Endothelial cell of umbilical vein (primary cell): ENCODE measurements at regions not wholly inside any gene's neighbourhood (a gene's known extent, or its start where the extent isn't known, plus 50 kb on each side); places are given as distances from the start of the nearest gene placed in this dataset.

ENCODE experiments used
- BruUV-seq: library from RNA; stranded (reverse); fragments of 400-500 nt; replicated peaks from 2 replicates; lab custom pipeline; 2021; lab: Mats Ljungman, UMichigan
- CTCF ChIA-PET: fragments of 300-600, 350-600 bp; sonication (Branson Sonifier 250); formaldehyde crosslinking; loops from one replicate; lab custom pipeline; 2021; ENCODE audit warnings: antibody characterized with exemption, inconsistent platforms; lab: Charles Lee
- POLR2A ChIA-PET: fragments of 300-600, 350-600 bp; sonication (Branson Sonifier 250); formaldehyde crosslinking; loops from one replicate; lab custom pipeline; 2021; ENCODE audit warnings: antibody characterized with exemption, inconsistent platforms; lab: Charles Lee
- DNase-seq: peaks from one replicate; pipeline ENCODE4 v3.0.0-alpha.2; 2011; ENCODE audit warnings: low read depth, low spot score
- FAIRE-seq: peaks from 2 replicates; lab custom pipeline; 2011; peaks lifted over from hg19 to GRCh38; lab: Jason Lieb, UNC
- H2AFZ ChIP-seq: 2 replicates; pipeline ENCODE4 v1.6.0; 2012; ENCODE audit warnings: low read depth, low read length, control low read depth, inconsistent platforms
- H3K27ac ChIP-seq: 2 replicates; pipeline ENCODE4 v1.5.1; 2011; ENCODE audit warnings: low read depth, mild to moderate bottlenecking, control low read depth, low read length, moderate library complexity; ENCODE audit not compliant: insufficient read depth
- H3K27me3 ChIP-seq, 2 experiments: 2 replicates each; pipeline versions ENCODE4 v1.6.0 to v1.6.1; 2011; ENCODE audit warnings: low read length in 2 of 2, mixed read lengths in 1 of 2; ENCODE audit not compliant: control insufficient read depth in 2 of 2, insufficient read depth in 2 of 2
- H3K36me3 ChIP-seq, 2 experiments: 2 replicates in 1 of 2; 3 replicates in 1 of 2; pipeline ENCODE4 v1.5.1; 2011; ENCODE audit warnings: low read length in 2 of 2, mild to moderate bottlenecking in 1 of 2, moderate library complexity in 1 of 2; ENCODE audit not compliant: control insufficient read depth in 2 of 2, insufficient read depth in 2 of 2; ENCODE audit errors: extremely low read depth in 1 of 2
- H3K4me1 ChIP-seq: 3 replicates; pipeline ENCODE4 v1.5.1; 2011; ENCODE audit warnings: mild to moderate bottlenecking, low read length; ENCODE audit not compliant: control insufficient read depth, insufficient read depth; ENCODE audit errors: extremely low read depth
- H3K4me2 ChIP-seq: 2 replicates; pipeline ENCODE4 v1.6.1; 2011; ENCODE audit warnings: low read length, control low read depth, mixed read lengths; ENCODE audit not compliant: insufficient read depth
- H3K4me3 ChIP-seq, 3 experiments: fragments of 200-600 bp in 1 of 3; sonication (generic), shearing (Covaris generic) in 1 of 3; replicated peaks in 1 of 3; 2 replicates each; pipeline ENCODE4 v1.5.1; 2011 to 2016; ENCODE audit warnings: control low read depth in 3 of 3, low read length in 3 of 3, mild to moderate bottlenecking in 2 of 3, inconsistent platforms in 1 of 3, low read depth in 1 of 3, moderate library complexity in 1 of 3; ENCODE audit not compliant: insufficient read depth in 1 of 3
- H3K79me2 ChIP-seq: 2 replicates; pipeline ENCODE4 v1.6.0; 2012; ENCODE audit warnings: low read length, inconsistent platforms; ENCODE audit not compliant: control insufficient read depth, insufficient read depth
- H3K9ac ChIP-seq: replicated peaks from 2 replicates; pipeline ENCODE3; 2011; ENCODE audit warnings: low read length, control low read depth; ENCODE audit not compliant: insufficient read depth; ENCODE audit errors: extremely low read depth
- H3K9me1 ChIP-seq: replicated peaks from 3 replicates; pipeline ENCODE4 v1.6.0; 2011; ENCODE audit warnings: mild to moderate bottlenecking, low read length; ENCODE audit not compliant: control insufficient read depth, insufficient read depth; ENCODE audit errors: extremely low read depth
- H3K9me3 ChIP-seq: replicated peaks from 2 replicates; pipeline ENCODE4 v1.5.1; 2012; ENCODE audit warnings: low read length, inconsistent platforms; ENCODE audit not compliant: control insufficient read depth, insufficient read depth
- H4K20me1 ChIP-seq: replicated peaks from 2 replicates; pipeline ENCODE3; 2011; ENCODE audit warnings: mild to moderate bottlenecking, low read length; ENCODE audit not compliant: control insufficient read depth, insufficient read depth; ENCODE audit errors: extremely low read depth
- CTCF ChIP-seq, 2 donors: IDR thresholded peaks; 1 replicate in 1 of 2; 2 replicates in 1 of 2; pipeline ENCODE4 v1.5.1; 2011; ENCODE audit warnings: low read length in 2 of 2, mild to moderate bottlenecking in 2 of 2, moderate library complexity in 2 of 2, control low read depth in 1 of 2, inconsistent platforms in 1 of 2, low read depth in 1 of 2; ENCODE audit not compliant: insufficient read depth in 1 of 2; ENCODE audit errors: extremely low read depth in 1 of 2
- EZH2 ChIP-seq: IDR thresholded peaks from 2 replicates; pipeline ENCODE4 v1.6.1; 2012; ENCODE audit warnings: borderline replicate concordance, low read depth, mild to moderate bottlenecking, moderate library complexity, low read length, inconsistent platforms; ENCODE audit not compliant: severe bottlenecking
- FOS ChIP-seq: IDR thresholded peaks from 2 replicates; pipeline ENCODE4 v1.6.1; 2011; ENCODE audit warnings: mild to moderate bottlenecking, low read length, moderate library complexity, borderline replicate concordance; ENCODE audit not compliant: insufficient read depth
- GATA2 ChIP-seq: IDR thresholded peaks from 2 replicates; pipeline ENCODE4 v1.7.0; 2011; ENCODE audit warnings: low read depth, mild to moderate bottlenecking, moderate library complexity, mixed read lengths, low read length; ENCODE audit not compliant: insufficient read length, insufficient read depth
- MYC ChIP-seq: IDR thresholded peaks from one replicate; pipeline ENCODE4 v1.6.1; 2011; ENCODE audit warnings: mild to moderate bottlenecking, low read depth, low read length
- POLR2A ChIP-seq: IDR thresholded peaks from 2 replicates; pipeline ENCODE4 v1.6.1; 2012; ENCODE audit warnings: low read depth, mild to moderate bottlenecking, control low read depth, low read length
- POLR2AphosphoS5 ChIP-seq: IDR thresholded peaks from 2 replicates; pipeline ENCODE4 v1.6.1; 2012; ENCODE audit warnings: low read depth, mild to moderate bottlenecking, control low read depth, low read length, moderate library complexity; ENCODE audit not compliant: insufficient read depth
- dilution Hi-C: fragments of 300-500 bp; cut with MboI; formaldehyde crosslinking; loops from one replicate; pipeline ENCODE4 v1.15.0; 2019; ENCODE audit warnings: low sequenced_read_pairs; ENCODE audit not compliant: extremely low pct_ligation_motif_present
- intact Hi-C: fragments of 100-400 bp; cut with micrococcal nuclease; formaldehyde crosslinking; loops from one replicate; pipeline ENCODE4 v1.10.0; 2022

GRCh38 chrX:42975906-42976305 is 197.9 kb upstream of the PPP1R2C start:
- Histone ChIP-seq H3K9me3 (no peaks in the 10 kb centered on the region), H2AFZ (no peak overlapping the region), H3K36me3 (no peaks in the 10 kb centered on the region), H3K27me3 (no peaks in the 10 kb centered on the region), H3K4me3 (no peak overlapping the region), H3K4me1 (peaks cover 4% of the 10 kb centered on the region), H3K79me2 (no peaks in the 10 kb centered on the region), H4K20me1 (no peaks in the 10 kb centered on the region), H3K27ac (no peak overlapping the region), H3K4me2 (no peak overlapping the region), H3K9me1 (no peaks in the 10 kb centered on the region), H3K9ac (no peak overlapping the region)
- dilution Hi-C loops: no loop called here
- no peak for FAIRE-seq
- intact Hi-C loops: no loop called here
- DNase-seq: no peak
- no TSS peak for BruUV-seq
- TF ChIP-seq MYC: no peak
- no peak for TF ChIP-seq POLR2AphosphoS5
- TF ChIP-seq GATA2: no peak
- TF ChIP-seq FOS: no peak
- no peak for TF ChIP-seq CTCF (IDR thresholded peaks at IDR 0.05; ENCODE audit: extremely low read depth in 1 of 2, insufficient read depth in 1 of 2, low read depth in 1 of 2, low read length in 2 of 2)
- POLR2A ChIA-PET: no interaction called here
- CTCF ChIA-PET: no interaction called here

- Histone ChIP-seq H3K9me1 (no peaks in the 10 kb centered on the region), H3K9me3 (no peaks in the 10 kb centered on the region), H4K20me1 (no peaks in the 10 kb centered on the region), H2AFZ (no peak overlapping the region), H3K4me1 (peaks cover 4% of the 10 kb centered on the region), H3K36me3 (no peaks in the 10 kb centered on the region), H3K27me3 (no peaks in the 10 kb centered on the region), H3K79me2 (no peaks in the 10 kb centered on the region), H3K4me2 (no peak overlapping the region), H3K4me3 (no peak overlapping the region), H3K27ac (peak overlapping the region; percentile 34), H3K9ac (no peak overlapping the region)
- TF ChIP-seq POLR2A (no peak), EZH2 (no peak), CTCF (IDR thresholded peaks at IDR 0.05; ENCODE audit: extremely low read depth in 1 of 2, insufficient read depth in 1 of 2, low read depth in 1 of 2, low read length in 2 of 2) (no peak)
- FAIRE-seq (no peak), DNase-seq (peak; percentile 54)
- intact Hi-C loops (no loop called here), dilution Hi-C loops (no loop called here)
- ChIA-PET POLR2A (no interaction called here), CTCF (no interaction called here)
- BruUV-seq: TSS peak; percentile 92
These were observed 198.9 kb upstream of the PPP1R2C start for GRCh38 chrX:42976746-42977366.
